Glomerular visceral epithelial cell (primary cell): ENCODE measurements at regions not wholly inside any gene's neighbourhood (a gene's known extent, or its start where the extent isn't known, plus 50 kb on each side); places are given as distances from the start of the nearest gene placed in this dataset.
"Not testable (repeated sequence)": the region's sequence is repeated elsewhere in the genome, so short reads cannot be mapped to it uniquely, and the experiment has no call there.

Experiments
- DNase-seq: peaks from one replicate; pipeline ENCODE4 v3.0.0-alpha.2; 2016; ENCODE audit errors: extremely low spot score

GRCh38 chr5:147081311-147081764 is 153.5 kb upstream of the STK32A start:
- no peak for DNase-seq

- DNase-seq: no peak
These were observed 150.1 kb upstream of the STK32A start for GRCh38 chr5:147084702-147085101.

- DNase-seq: no peak
These were observed 149.4 kb upstream of the STK32A start for GRCh38 chr5:147085409-147085808.

GRCh38 chr5:147092044-147092443 is 142.8 kb upstream of the STK32A start:
- DNase-seq: no peak

- DNase-seq: peak; percentile 5
These were observed 141.7 kb upstream of the STK32A start for GRCh38 chr5:147093138-147093537.

GRCh38 chr5:147095740-147096139 is 139.1 kb upstream of the STK32A start:
- no peak for DNase-seq

GRCh38 chr5:147098233-147098790 is 136.5 kb upstream of the STK32A start:
- DNase-seq: peak; percentile 45

GRCh38 chr5:147101659-147102369 is 133.0 kb upstream of the STK32A start:
- DNase-seq: peak; percentile 7

- no peak for DNase-seq
These were observed 121.9 kb upstream of the STK32A start for GRCh38 chr5:147112899-147113298.

GRCh38 chr5:147113967-147114366 is 120.9 kb upstream of the STK32A start:
- no peak for DNase-seq

GRCh38 chr5:147139759-147140158 is 95.1 kb upstream of the STK32A start:
- not testable (repeated sequence) for DNase-seq

- DNase-seq: no peak
These were observed 94.3 kb upstream of the STK32A start for GRCh38 chr5:147140558-147140957.

- not testable (repeated sequence) for DNase-seq
These were observed 93.2 kb upstream of the STK32A start for GRCh38 chr5:147141580-147141979.

- DNase-seq: no peak
These were observed 91.6 kb upstream of the STK32A start for GRCh38 chr5:147143215-147143614.

- no peak for DNase-seq
These were observed 89.5 kb upstream of the STK32A start for GRCh38 chr5:147145328-147145727.

GRCh38 chr5:147148715-147149114 is 86.1 kb upstream of the STK32A start:
- DNase-seq: no peak

GRCh38 chr5:147152086-147152485 is 82.7 kb upstream of the STK32A start:
- DNase-seq: no peak

GRCh38 chr5:147154809-147155208 is 80.0 kb upstream of the STK32A start:
- DNase-seq: no peak

- no peak for DNase-seq
These were observed 78.8 kb upstream of the STK32A start for GRCh38 chr5:147156012-147156411.

GRCh38 chr5:147160902-147161700 is 73.7 kb upstream of the STK32A start:
- no peak for DNase-seq

- no peak for DNase-seq
These were observed 72.1 kb upstream of the STK32A start for GRCh38 chr5:147162740-147163139.

GRCh38 chr5:147167529-147167928 is 67.3 kb upstream of the STK32A start:
- DNase-seq: no peak
